Stomach (tissue), 8 donors: ENCODE measurements at regions not wholly inside any gene's neighbourhood (a gene's known extent, or its start where the extent isn't known, plus 50 kb on each side); places are given as distances from the start of the nearest gene placed in this dataset.

Experiments
- DNase-seq, 2 donors: peaks; one replicate each; pipeline versions ENCODE4 v3.0.0 to v3.0.0-alpha.2; 2013 to 2019
- H3K27ac ChIP-seq, 5 donors: fragments of 200-600 bp in 4 of 5; sonication (generic) in 4 of 5; one replicate each; pipeline ENCODE4 v1.5.1; 2013 to 2019; ENCODE audit warnings: mild to moderate bottlenecking in 1 of 5, moderate library complexity in 1 of 5
- H3K27me3 ChIP-seq, 3 donors: fragments of 200-600 bp; sonication (generic); one replicate each; pipeline ENCODE4 v1.5.1; 2017 to 2019; ENCODE audit warnings: mixed run types in 1 of 3
- H3K36me3 ChIP-seq, 4 donors: fragments of 200-600 bp; sonication (generic); 1 replicate in 3 of 4; 2 replicates in 1 of 4; pipeline ENCODE4 v1.5.1; 2016 to 2019
- H3K4me1 ChIP-seq, 4 donors: fragments of 200-600 bp; sonication (generic); one replicate each; pipeline ENCODE4 v1.5.1; 2016 to 2019
- H3K4me3 ChIP-seq, 4 donors: fragments of 200-600 bp; sonication (generic) in 3 of 4; one replicate each; pipeline ENCODE4 v1.5.1; 2016 to 2019; ENCODE audit warnings: mild to moderate bottlenecking in 1 of 4
- H3K9me3 ChIP-seq, 4 donors: fragments of 200-600 bp; sonication (generic); one replicate each; pipeline ENCODE4 v1.5.1; 2016 to 2019
- CTCF ChIP-seq, 7 experiments: fragments of 450-650 bp in 4 of 7; fragments of 200-600 bp in 3 of 7; sonication (generic) in 3 of 7; IDR thresholded peaks; one replicate each; pipeline ENCODE4 v1.5.1; 2016 to 2019; ENCODE audit warnings: antibody characterized with exemption in 7 of 7, control low read depth in 2 of 7, mild to moderate bottlenecking in 1 of 7
- EP300 ChIP-seq: sonication (generic); formaldehyde crosslinking; IDR thresholded peaks from one replicate; pipeline ENCODE4 v1.6.1; 2017; ENCODE audit warnings: antibody characterized with exemption
- POLR2A ChIP-seq, 4 donors: fragments of 450-650 bp; IDR thresholded peaks; one replicate each; pipeline ENCODE4 v1.6.1; 2016; ENCODE audit warnings: antibody characterized with exemption in 4 of 4, control low read depth in 2 of 4, mild to moderate bottlenecking in 1 of 4, moderate library complexity in 1 of 4
- POLR2AphosphoS5 ChIP-seq, 3 donors: sonication (generic); formaldehyde crosslinking; IDR thresholded peaks; one replicate each; pipeline ENCODE4 v1.6.1; 2016; ENCODE audit warnings: antibody characterized with exemption in 3 of 3
- WGBS, 5 donors: extraction: QIAGEN DNeasy Blood & Tissue Kit in 3 of 5; methylation state at CpG; one replicate each; pipeline versions ENCODE4 v1.1.5 to v1.1.7; 2013 to 2018; 5-methylcytosine and 5-hydroxymethylcytosine counted together
- intact Hi-C: fragments of 100-400 bp; cut with DNase I; formaldehyde crosslinking; loops from one replicate; pipeline ENCODE4 v1.15.1; 2023; ENCODE audit warnings: low total_unique reads
- donor health status: healthy with polysubstance abuse.
- donor health status: Bipolar disorder and iron deficiency.
- donor health status: healthy.

- H3K27ac ChIP-seq = no peak overlapping the region
- no peaks in the 10 kb centered on the region for H3K9me3 ChIP-seq
- intact Hi-C loops = no loop called here
- TF ChIP-seq EP300 (no peak), POLR2AphosphoS5 (IDR thresholded peaks at IDR 0.05) (no peak), POLR2A (IDR thresholded peaks at IDR 0.05) (no peak), CTCF (IDR thresholded peaks at IDR 0.05) (no peak)
- no peak overlapping the region for H3K4me3 ChIP-seq
- no peaks in the 10 kb centered on the region for H3K27me3 ChIP-seq
- DNase-seq = no peak
- peaks cover 0 to 12% (median 0%) of the 10 kb centered on the region in 4 donors for H3K4me1 ChIP-seq
- H3K36me3 ChIP-seq = no peaks in the 10 kb centered on the region
These were observed 272.8 kb upstream of the CPEB2 start for GRCh38 chr4:14729282-14730000.

GRCh38 chr4:14742054-14742453 is 260.2 kb upstream of the CPEB2 start:
- Histone ChIP-seq H3K4me1 (no peaks in the 10 kb centered on the region), H3K9me3 (no peaks in the 10 kb centered on the region), H3K27ac (no peak overlapping the region), H3K4me3 (no peak overlapping the region), H3K36me3 (no peaks in the 10 kb centered on the region), H3K27me3 (no peaks in the 10 kb centered on the region)
- no peak for DNase-seq
- intact Hi-C loops = no loop called here
- TF ChIP-seq POLR2A (IDR thresholded peaks at IDR 0.05) = no peak
- no peak for TF ChIP-seq CTCF (IDR thresholded peaks at IDR 0.05)
- TF ChIP-seq POLR2AphosphoS5 (IDR thresholded peaks at IDR 0.05) = no peak
- 49 to 81% (median 74%) methylated on average over 1 of the region's 1 CpG for WGBS, 5 donors

- no peaks in the 10 kb centered on the region for H3K27me3 ChIP-seq
- no peaks in the 10 kb centered on the region for H3K36me3 ChIP-seq
- no peak overlapping the region for H3K4me3 ChIP-seq
- intact Hi-C loops = no loop called here
- H3K27ac ChIP-seq = no peak overlapping the region
- DNase-seq = no peak
- no peaks in the 10 kb centered on the region for H3K9me3 ChIP-seq
- no peaks in the 10 kb centered on the region for H3K4me1 ChIP-seq
- 87 to 94% (median 89%) methylated on average over 5 of the region's 5 CpGs for WGBS, 5 donors
- TF ChIP-seq POLR2A (IDR thresholded peaks at IDR 0.05) (no peak), EP300 (no peak), POLR2AphosphoS5 (IDR thresholded peaks at IDR 0.05) (no peak), CTCF (IDR thresholded peaks at IDR 0.05) (no peak)
These were observed 259.1 kb upstream of the CPEB2 start for GRCh38 chr4:14743172-14743571.

GRCh38 chr4:14743601-14744000 is 258.7 kb upstream of the CPEB2 start:
- Histone ChIP-seq H3K9me3 (no peaks in the 10 kb centered on the region), H3K36me3 (no peaks in the 10 kb centered on the region), H3K4me1 (no peaks in the 10 kb centered on the region), H3K4me3 (no peak overlapping the region), H3K27ac (no peak overlapping the region), H3K27me3 (no peaks in the 10 kb centered on the region)
- intact Hi-C loops = no loop called here
- no peak for DNase-seq
- WGBS, 5 donors = 82 to 93% (median 88%) methylated on average over 5 of the region's 5 CpGs
- TF ChIP-seq POLR2A (IDR thresholded peaks at IDR 0.05) = no peak
- TF ChIP-seq POLR2AphosphoS5 (IDR thresholded peaks at IDR 0.05) = no peak
- no peak for TF ChIP-seq CTCF (IDR thresholded peaks at IDR 0.05)
- TF ChIP-seq EP300 = no peak
